Effector CD8-positive, alpha-beta T cell (primary cell): ENCODE measurements at regions not wholly inside any gene's neighbourhood (a gene's known extent, or its start where the extent isn't known, plus 50 kb on each side); places are given as distances from the start of the nearest gene placed in this dataset.

ENCODE experiments used
- DNase-seq: peaks from one replicate; lab custom pipeline; 2025; lab: John Stamatoyannopoulos, UW

GRCh38 chr12:127078577-127079350, 1188.2 kb upstream of the TMEM132C start:
- no peak for DNase-seq

- no peak for DNase-seq
Observed at GRCh38 chr12:127079636-127080035, 1187.3 kb upstream of the TMEM132C start.

- DNase-seq, result no peak
Observed at GRCh38 chr12:127081058-127081457, 1185.9 kb upstream of the TMEM132C start.

- no peak for DNase-seq
Observed at GRCh38 chr12:127083008-127083949, 1183.7 kb upstream of the TMEM132C start.

- no peak for DNase-seq
Observed at GRCh38 chr12:127101076-127101475, 1165.9 kb upstream of the TMEM132C start.

GRCh38 chr12:127106041-127106440, 1160.9 kb upstream of the TMEM132C start:
- DNase-seq, result no peak

GRCh38 chr12:127106697-127107096, 1160.3 kb upstream of the TMEM132C start:
- no peak for DNase-seq

- DNase-seq, result no peak
Observed at GRCh38 chr12:127107744-127108143, 1159.2 kb upstream of the TMEM132C start.

- no peak for DNase-seq
Observed at GRCh38 chr12:127108360-127109215, 1158.4 kb upstream of the TMEM132C start.

GRCh38 chr12:127113945-127114344, 1153.0 kb upstream of the TMEM132C start:
- no peak for DNase-seq

- DNase-seq, result no peak
Observed at GRCh38 chr12:127115468-127116035, 1151.4 kb upstream of the TMEM132C start.

GRCh38 chr12:127118251-127118650, 1148.7 kb upstream of the TMEM132C start:
- no peak for DNase-seq

GRCh38 chr12:127119600-127120140, 1147.3 kb upstream of the TMEM132C start:
- no peak for DNase-seq

GRCh38 chr12:127120851-127121250, 1146.1 kb upstream of the TMEM132C start:
- no peak for DNase-seq

- DNase-seq, result no peak
Observed at GRCh38 chr12:127121494-127122084, 1145.4 kb upstream of the TMEM132C start.

- no peak for DNase-seq
Observed at GRCh38 chr12:127125607-127126259, 1141.2 kb upstream of the TMEM132C start.

GRCh38 chr12:127126260-127126628, 1140.7 kb upstream of the TMEM132C start:
- DNase-seq, result no peak

GRCh38 chr12:127127897-127128296, 1139.1 kb upstream of the TMEM132C start:
- no peak for DNase-seq

GRCh38 chr12:127130506-127131124, 1136.4 kb upstream of the TMEM132C start:
- no peak for DNase-seq
